Posterior vena cava (tissue), 2 donors: ENCODE measurements at regions not wholly inside any gene's neighbourhood (a gene's known extent, or its start where the extent isn't known, plus 50 kb on each side); places are given as distances from the start of the nearest gene placed in this dataset.

Source experiments
- DNase-seq: peaks from one replicate; pipeline ENCODE4 v3.0.0-alpha.2; 2020; ENCODE audit warnings: low spot score
- intact Hi-C, 2 donors: fragments of 100-400 bp; cut with DNase I; formaldehyde crosslinking; loops; one replicate each; pipeline versions ENCODE4 v1.14.1 to v1.14.2; 2022 to 2023
- donor health status: DM: yes; HTN: yes; CAD: no.
- donor health status: DM: yes; HTN: yes; CAD: no.

- intact Hi-C loops, result no loop called here
- no peak for DNase-seq
Observed at GRCh38 chr1:82258887-82259286, 458.2 kb downstream of the ADGRL2 start.

GRCh38 chr1:82246050-82246449 is 445.3 kb downstream of the ADGRL2 start:
- intact Hi-C loops, result no loop called here
- no peak for DNase-seq

DNA sequence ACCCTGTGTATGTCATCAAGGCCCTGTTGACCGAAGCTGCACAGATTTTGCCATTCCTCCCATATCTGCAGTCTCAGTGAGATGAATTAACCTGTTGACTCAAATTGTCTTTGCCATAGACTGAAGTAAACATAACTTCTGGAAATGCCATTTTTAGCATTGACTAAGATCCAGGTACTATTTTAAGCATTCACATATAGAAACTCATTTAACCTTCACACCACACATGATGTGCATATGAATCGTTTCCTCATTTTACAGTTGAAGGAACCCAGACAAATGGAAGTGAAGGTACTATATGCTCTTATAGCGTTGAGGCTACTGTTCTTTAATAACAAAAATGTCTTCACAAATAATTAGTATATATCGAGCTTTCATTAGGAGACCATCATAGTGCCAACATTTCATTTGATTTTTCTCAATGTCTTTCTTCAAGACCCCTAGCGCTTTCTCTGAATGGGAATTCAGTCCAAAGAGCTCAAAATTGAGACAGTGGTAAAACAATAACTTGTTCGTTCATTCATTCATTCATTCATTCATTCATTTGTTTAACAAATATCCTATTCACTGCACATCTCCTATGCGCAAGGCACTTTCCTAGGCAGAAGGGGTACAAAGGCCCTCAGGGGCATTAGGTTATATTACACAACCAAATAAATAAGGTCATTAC is 444.7 kb downstream of the ADGRL2 start:
- no peak for DNase-seq
- intact Hi-C loops, result no loop called here

GRCh38 chr1:82240571-82240970 is 439.8 kb downstream of the ADGRL2 start:
- DNase-seq, result no peak
- intact Hi-C loops, result no loop called here

DNA sequence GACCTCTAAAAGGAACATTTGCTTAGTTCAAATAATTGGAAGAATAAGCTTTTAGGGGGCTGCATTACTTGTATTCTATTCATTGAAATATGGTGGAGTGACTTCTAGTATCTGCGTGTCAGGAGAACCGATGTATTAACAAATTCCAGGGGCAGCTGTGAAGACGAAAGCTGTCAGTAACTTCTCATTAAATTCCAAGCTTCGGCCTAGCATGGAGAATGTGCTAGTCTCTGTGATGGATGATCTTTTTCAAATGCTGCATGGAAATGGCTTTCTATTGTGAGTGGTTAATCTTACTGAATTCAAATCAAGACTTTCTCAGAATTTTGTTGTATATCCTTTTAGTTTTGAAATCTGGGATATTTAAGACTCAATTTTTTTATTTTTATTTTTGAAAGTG is 429.9 kb downstream of the ADGRL2 start:
- intact Hi-C loops, result no loop called here
- no peak for DNase-seq

DNA sequence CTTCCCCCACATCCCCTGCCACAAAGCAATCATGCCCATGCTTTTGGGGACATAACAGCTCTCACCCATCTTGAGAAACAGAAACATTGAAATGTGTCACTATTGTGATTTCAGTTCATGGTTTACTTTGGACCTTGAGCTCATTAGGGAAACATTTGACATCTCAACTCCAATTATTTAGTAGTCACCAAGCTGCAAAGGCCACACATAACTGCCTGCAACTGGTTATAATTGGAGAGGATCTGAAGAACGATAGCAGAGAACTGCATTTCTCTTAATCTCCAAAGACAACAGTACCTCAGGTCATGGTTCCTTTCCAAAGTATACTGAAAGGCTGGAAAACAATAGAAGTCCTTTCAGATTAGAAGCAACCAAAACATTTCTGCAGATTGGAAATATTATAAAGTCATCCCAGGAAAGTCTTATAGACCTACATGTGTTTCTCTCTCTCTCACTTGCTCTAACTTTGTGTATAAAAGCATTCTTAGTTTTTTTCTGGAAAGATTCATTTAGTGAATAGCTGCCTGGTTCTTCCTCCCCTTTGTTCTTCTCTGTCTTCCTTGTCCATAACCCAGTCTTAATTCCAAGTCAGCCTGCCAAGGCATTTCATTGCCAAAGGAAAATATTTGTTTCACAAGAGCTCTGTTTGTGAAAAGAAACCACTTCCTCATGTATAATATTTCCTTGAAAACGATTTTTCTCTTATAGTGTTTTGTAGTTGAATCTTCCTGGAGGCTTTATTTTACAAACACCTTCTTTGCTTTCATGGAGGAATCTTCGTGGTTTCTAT is 426.8 kb downstream of the ADGRL2 start:
- intact Hi-C loops, result loop anchor here in 1 of 2 donors (10.0 kb wide), 1 partner anchor 423 kb away; the partner anchor contains the start of gene ADGRL2
- no peak for DNase-seq

DNA sequence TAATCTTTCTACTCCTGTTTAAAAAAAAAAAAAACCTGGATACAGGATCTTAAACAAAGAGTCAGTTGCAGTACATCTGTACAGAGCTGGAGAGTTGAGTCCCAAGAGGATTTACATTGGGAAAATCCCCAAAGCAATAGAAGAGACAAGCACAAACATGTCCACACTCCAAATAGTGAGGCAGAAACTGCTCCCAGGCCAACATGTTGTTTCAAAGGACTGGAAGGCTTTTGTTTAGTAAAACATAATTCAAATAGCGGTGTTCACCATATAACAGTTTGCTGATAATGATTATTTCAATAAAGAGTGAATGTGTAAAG is 425.4 kb downstream of the ADGRL2 start:
- no peak for DNase-seq
- intact Hi-C loops, result loop anchor here in 1 of 2 donors (10.0 kb wide), 1 partner anchor 421 kb away; the partner anchor contains the start of gene ADGRL2

DNA sequence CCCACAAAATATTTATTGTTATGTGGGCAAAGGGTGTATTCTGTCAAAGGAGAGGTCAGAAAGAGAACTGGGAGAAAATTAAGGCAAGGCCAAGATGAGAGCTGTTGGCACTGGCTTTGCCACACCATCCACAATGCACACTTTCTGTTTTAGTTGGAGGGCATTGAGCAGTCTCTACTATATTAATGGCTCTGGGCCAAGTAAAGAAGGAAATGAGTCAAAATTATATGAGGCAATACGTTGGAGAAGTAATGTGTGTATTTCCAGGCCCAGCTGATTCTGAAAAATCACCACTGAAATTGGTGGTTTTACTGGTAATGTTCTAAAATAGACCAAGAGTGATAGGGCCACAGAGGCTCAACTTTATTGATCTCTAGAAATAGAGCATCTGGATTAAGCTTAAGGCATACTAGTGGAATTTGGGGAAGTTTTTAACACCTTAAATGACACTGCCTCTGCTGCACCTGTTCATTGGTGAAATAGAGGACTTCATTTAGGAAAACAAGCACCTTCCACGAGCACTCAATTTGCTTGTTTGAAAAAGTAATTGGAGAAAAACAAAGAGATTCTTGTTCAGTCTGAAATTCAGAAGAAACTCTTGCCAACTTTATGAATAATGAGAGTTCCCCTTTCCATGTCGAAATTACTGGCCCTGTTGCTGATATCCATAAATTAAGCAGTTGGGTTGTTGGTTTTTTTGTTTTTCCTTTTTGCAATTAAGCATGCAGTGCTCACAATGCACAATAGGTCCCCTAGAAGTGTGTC is 424.9 kb downstream of the ADGRL2 start:
- DNase-seq, result no peak
- intact Hi-C loops, result loop anchor here in 1 of 2 donors (10.0 kb wide), 1 partner anchor 421 kb away; the partner anchor contains the start of gene ADGRL2

DNA sequence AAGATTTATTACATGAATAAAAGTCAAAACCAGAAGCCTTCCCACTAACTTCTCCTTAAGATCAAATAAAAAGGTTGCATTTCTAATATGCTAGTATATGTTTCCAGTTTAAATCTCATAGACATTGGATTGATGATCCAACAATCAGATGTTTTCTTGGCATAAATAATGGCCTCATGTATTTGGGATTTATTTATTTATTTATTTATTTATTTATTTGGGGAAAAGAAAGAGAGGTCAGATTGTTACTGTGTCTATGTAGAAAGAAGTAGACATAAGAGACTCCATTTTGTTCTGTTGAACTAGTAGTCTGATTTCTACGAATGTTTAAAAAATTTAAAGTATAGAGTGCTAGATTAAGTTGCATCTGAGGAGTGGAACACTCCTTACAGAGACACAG is 422.4 kb downstream of the ADGRL2 start:
- DNase-seq, result no peak
- intact Hi-C loops, result loop anchor here in 1 of 2 donors (10.0 kb wide), 1 partner anchor 418 kb away; the partner anchor contains the start of gene ADGRL2

DNA sequence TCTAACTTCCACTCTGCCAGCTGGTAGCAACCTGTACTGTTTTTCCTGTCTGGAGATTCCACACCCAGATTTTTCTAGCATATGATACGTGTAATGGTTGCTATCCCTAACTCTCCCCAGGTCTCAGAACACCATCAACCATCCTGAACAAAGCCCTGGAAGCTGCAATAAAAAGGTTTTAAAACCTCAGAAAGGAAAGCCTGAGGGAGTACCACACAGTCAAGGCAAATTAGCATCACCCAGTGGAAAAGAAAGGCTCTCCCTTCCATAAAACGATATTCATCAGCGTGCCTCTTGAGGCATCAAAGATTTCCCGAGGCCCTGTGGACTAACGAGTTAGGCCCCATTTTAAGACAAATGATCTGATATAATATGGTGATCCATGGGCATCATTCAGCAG is 421.0 kb downstream of the ADGRL2 start:
- intact Hi-C loops, result loop anchor here in 1 of 2 donors (10.0 kb wide), 1 partner anchor 417 kb away; the partner anchor contains the start of gene ADGRL2
- no peak for DNase-seq

- DNase-seq, result no peak
- intact Hi-C loops, result loop anchor here in 1 of 2 donors (10.0 kb wide), 1 partner anchor 416 kb away; the partner anchor contains the start of gene ADGRL2
Observed at GRCh38 chr1:82220754-82221153, 420.0 kb downstream of the ADGRL2 start.

DNA sequence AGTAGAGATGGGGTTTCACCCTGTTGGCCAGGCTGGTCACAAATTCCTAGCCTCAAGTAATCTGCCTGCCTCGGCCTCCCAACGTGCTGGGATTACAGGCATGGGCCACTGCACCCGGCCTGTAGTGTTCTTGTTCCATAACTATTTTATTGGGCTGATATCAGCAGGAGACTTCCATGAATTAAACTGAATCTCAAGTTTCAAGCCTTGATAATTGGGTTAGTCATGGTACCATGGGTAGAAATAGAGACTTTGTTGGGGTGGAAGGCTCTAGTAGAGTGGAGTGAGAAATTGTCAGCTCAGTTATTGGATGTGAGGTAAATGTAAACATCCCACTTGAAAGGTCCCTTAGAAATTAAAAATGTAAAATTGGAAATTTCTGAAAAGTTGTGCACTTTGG is 419.1 kb downstream of the ADGRL2 start:
- DNase-seq, result no peak
- intact Hi-C loops, result loop anchor here in 1 of 2 donors (10.0 kb wide), 1 partner anchor 415 kb away; the partner anchor contains the start of gene ADGRL2

- intact Hi-C loops, result no loop called here
- DNase-seq, result no peak
Observed at GRCh38 chr1:82218846-82219245, 418.1 kb downstream of the ADGRL2 start.

DNA sequence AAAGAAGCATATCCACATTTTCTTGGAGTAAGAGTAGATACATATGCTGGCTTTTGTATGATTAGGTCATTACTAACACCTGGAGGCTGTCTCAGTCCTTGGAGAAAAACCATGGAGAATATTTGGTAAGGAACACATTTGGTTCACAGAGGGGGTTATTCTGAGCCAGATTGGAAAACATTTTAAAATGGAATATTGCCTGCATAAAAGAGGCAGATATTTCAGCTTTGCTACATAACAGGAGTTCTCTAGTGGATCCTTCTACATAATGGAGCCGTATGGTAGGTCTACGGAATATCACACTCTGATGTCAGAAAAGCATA is 415.1 kb downstream of the ADGRL2 start:
- no peak for DNase-seq
- intact Hi-C loops, result no loop called here

DNA sequence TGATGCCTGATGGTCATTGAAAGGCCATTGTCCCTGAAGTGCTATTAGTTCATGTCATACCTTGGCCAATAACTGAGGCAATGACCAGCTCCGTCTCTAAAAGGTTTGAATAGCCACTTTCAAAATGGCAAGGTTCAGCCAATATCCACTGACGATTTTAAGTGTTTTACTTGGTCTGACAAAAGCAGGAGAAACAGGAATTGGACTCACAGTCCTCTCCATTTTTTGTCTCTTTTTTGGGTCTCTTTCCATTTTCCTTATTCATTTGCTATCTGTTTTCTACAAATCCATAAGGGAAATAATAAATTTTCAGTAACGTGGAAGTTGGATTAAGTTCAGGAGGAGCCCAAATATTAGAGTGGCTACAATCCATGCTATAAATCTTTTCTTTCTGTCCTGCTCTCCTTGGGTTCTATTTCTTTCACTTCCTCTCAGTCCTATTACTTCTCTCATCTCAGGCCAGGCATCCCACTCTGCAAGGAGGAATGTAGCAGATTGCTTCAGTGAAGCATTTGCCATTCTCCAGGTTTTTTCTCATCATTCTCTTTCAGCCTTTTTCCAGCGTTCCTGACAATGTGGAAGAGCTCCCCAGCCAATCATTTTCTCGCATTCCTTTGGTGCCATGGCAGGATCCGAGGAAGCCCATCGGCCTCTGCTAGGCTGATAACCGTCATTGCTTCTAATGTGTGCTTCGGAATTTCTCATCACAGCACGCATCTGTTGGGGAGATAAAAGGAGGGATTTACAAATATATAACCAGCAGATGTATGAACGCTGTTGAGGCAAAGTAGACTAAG is 414.5 kb downstream of the ADGRL2 start:
- intact Hi-C loops, result no loop called here
- DNase-seq, result no peak

GRCh38 chr1:82214606-82215005 is 413.9 kb downstream of the ADGRL2 start:
- no peak for DNase-seq
- intact Hi-C loops, result no loop called here

DNA sequence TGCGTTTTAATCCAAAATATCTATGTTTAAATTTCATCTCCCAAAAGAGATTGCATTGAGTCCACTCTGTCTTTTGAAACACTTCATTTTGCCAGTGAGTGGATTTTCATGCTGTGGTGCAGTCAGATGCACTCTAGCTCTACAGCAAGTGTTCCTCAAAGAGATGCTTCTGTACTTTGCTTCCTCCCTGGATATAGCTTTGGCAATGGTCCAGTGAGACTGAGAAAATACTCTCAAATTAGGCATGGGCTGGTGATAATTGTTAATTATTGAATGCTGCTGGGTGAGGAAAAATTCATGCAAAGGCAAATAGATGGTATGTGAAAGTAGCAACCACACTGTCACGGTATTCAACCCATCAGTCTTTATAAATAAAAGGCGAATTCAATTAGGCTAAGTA is 396.9 kb downstream of the ADGRL2 start:
- no peak for DNase-seq
- intact Hi-C loops, result no loop called here

DNA sequence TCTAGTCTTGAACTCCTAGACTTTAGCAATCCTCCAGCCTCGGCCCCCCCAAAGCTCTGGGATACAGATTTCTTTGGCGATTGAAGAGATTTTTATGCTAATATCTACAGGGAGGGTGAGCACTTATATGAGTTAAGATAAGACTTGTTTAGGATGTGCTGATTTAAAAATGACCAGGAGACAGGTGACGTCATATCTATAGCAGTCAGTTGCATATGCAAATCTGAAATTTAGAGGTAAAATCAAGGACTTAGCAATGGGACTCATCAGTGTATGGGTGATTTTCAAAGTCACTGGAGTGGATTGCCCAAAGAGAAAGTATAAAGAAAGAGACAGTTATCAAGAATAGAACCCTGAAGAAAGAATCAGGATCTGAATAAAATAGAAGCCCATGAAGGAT is 394.5 kb downstream of the ADGRL2 start:
- DNase-seq, result no peak
- intact Hi-C loops, result no loop called here

DNA sequence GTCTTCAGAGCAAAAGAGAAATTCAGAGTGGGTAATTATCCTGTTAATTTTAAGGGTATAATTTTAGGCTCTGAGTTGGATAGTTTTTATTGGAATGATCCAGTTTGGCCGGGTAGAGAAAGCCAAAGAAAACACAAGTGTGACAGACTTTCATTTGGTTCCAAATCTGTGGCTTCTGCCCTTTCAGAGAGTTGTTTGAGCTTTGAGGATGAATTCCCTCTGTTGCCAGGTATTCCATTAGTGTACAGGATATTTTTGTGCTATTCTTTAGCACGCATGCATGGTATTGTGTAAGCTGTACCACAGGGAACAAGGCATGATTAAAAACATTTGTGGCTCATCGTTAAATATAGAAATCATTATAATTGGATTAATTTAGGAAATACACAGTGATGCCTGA is 384.4 kb downstream of the ADGRL2 start:
- intact Hi-C loops, result no loop called here
- no peak for DNase-seq
